Pancreas (tissue), 10 donors: ENCODE measurements at regions not wholly inside any gene's neighbourhood (a gene's known extent, or its start where the extent isn't known, plus 50 kb on each side); places are given as distances from the start of the nearest gene placed in this dataset.
A peak's percentile ranks its signal among the peaks of the same experiment; 100 is the strongest.
"Not testable (repeated sequence)": the region's sequence is repeated elsewhere in the genome, so short reads cannot be mapped to it uniquely, and the experiment has no call there.

Experiments used
- ATAC-seq, 4 donors: fragments of 200-7000 bp; cut with Tn5 transposase; one replicate each; pipeline versions ENCODE4 v1.8.0 to v1.9.1; 2020; ENCODE audit warnings: mild to moderate bottlenecking in 4 of 4, moderate library complexity in 4 of 4
- DNase-seq, 6 donors: peaks; one replicate each; pipeline ENCODE4 v3.0.0-alpha.2; 2020
- FAIRE-seq: peaks from 2 replicates; lab custom pipeline; 2012; peaks lifted over from hg19 to GRCh38; lab: Jason Lieb, UNC
- H3K27ac ChIP-seq, 4 donors: fragments of 200-600 bp; sonication (generic); 1 replicate in 3 of 4; 2 replicates in 1 of 4; pipeline versions ENCODE4 v1.5.0 to v1.8.0; 2020
- H3K27me3 ChIP-seq, 4 donors: fragments of 200-600 bp; one replicate each; pipeline ENCODE4 v1.8.0; 2021
- H3K36me3 ChIP-seq, 3 donors: fragments of 200-600 bp; sonication (generic) in 1 of 3; one replicate each; pipeline versions ENCODE4 v1.5.0 to v1.8.0; 2020 to 2021
- H3K4me1 ChIP-seq, 3 donors: fragments of 200-600 bp; one replicate each; pipeline ENCODE4 v1.8.0; 2021
- H3K4me3 ChIP-seq, 4 donors: fragments of 200-600 bp; sonication (generic) in 2 of 4; one replicate each; pipeline versions ENCODE4 v1.5.0 to v1.8.0; 2020 to 2021
- H3K9me3 ChIP-seq, 4 donors: fragments of 200-600 bp; one replicate each; pipeline ENCODE4 v1.8.0; 2021
- WGBS, 2 donors: extraction: QIAGEN DNeasy Blood & Tissue Kit; methylation state at CpG; one replicate each; pipeline ENCODE4 v1.1.7; 2013; 5-methylcytosine and 5-hydroxymethylcytosine counted together
- intact Hi-C, 3 donors: fragments of 100-400 bp; cut with DNase I; formaldehyde crosslinking; loops; one replicate each; pipeline versions ENCODE4 v1.11.1 to v1.14.2; 2022
- TF ChIP-seq, protein P1 (sequence below), 4 donors: fragments of 200-600 bp; sonication (generic) in 3 of 4; IDR thresholded peaks; one replicate each; pipeline versions ENCODE4 v1.5.0 to v1.8.0; 2021; ENCODE audit warnings: antibody characterized with exemption in 4 of 4
- donor health status: healthy with polysubstance abuse.
- donor health status: DM: no; HTN: no; CAD: no; lungs with moderate emphysema.
- donor health status: DM: no; HTN: no; CAD: no.
- donor health status: control.
- donor health status: control.
- donor health status: Bipolar disorder and iron deficiency.
- donor health status: DM: yes; HTN: yes; CAD: no.
- donor health status: DM: no; HTN: no; CAD: no.
- donor health status: DM: no; HTN: no; CAD: no.
- donor health status: DM: yes; HTN: yes; CAD: no.

DNA sequence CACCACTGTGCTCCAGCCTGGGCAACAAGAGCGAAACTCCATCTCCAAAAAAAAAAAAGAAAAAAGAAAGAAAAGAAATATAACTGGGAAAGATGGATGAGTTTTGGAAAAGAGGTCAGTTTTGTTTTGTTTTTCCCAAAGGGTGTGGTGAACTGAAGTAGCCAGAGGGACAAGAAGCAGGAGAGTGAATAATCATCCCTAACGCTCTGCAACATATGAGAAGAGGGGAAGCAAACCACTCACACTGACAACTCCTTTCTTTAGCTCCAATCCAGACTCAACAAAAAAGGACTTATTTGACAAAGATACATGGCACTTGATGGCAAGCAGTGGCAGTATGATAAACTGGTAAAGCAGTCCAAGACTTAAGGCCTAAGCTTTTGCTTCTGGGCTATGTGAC, 176.1 kb upstream of the HMHB1 start:
- TF ChIP-seq, protein P1, sequence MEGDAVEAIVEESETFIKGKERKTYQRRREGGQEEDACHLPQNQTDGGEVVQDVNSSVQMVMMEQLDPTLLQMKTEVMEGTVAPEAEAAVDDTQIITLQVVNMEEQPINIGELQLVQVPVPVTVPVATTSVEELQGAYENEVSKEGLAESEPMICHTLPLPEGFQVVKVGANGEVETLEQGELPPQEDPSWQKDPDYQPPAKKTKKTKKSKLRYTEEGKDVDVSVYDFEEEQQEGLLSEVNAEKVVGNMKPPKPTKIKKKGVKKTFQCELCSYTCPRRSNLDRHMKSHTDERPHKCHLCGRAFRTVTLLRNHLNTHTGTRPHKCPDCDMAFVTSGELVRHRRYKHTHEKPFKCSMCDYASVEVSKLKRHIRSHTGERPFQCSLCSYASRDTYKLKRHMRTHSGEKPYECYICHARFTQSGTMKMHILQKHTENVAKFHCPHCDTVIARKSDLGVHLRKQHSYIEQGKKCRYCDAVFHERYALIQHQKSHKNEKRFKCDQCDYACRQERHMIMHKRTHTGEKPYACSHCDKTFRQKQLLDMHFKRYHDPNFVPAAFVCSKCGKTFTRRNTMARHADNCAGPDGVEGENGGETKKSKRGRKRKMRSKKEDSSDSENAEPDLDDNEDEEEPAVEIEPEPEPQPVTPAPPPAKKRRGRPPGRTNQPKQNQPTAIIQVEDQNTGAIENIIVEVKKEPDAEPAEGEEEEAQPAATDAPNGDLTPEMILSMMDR (IDR thresholded peaks at IDR 0.05) = no peak
- H3K4me3 ChIP-seq = no peak overlapping the region
- peaks cover 0 to 5% (median 0%) of the 10 kb centered on the region in 3 donors for H3K4me1 ChIP-seq
- FAIRE-seq (no peak), ATAC-seq (peak in 1 of 4 donors; percentile 22), DNase-seq (no peak)
- H3K27me3 ChIP-seq = no peaks in the 10 kb centered on the region
- no peaks in the 10 kb centered on the region for H3K9me3 ChIP-seq
- no peak overlapping the region for H3K27ac ChIP-seq
- intact Hi-C loops = no loop called here
- 86 to 97% methylated on average over 2 of the region's 2 CpGs for WGBS, 2 donors
- no peaks in the 10 kb centered on the region for H3K36me3 ChIP-seq

DNA sequence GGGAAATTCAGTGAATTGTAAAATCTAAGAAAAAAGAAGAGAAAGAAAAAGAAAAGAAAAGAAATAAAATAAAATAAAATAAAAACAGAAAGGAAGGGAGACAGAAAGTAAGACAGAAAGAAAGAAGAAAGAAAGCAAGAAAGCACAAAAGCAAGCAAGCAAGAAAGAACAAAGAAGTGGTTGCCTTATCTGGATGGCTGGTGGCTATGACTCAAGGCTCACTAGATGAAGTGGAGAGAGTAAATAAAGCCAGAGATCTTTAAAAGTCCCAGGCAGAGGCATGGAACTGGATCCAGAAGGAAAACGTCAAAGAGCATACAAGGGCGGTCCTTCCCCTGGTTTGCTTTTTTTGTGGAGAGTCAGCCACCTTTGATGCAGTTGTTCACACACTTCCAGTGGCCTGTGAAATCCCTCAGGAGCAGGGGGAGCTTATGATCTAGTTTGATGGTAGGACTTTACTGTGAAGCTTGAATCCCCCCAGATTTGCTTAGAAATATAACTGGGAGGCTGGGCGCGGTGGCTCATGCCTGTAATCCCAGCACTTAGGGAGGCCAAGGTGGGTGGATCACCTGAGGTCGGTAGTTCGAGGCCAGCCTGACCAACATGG, 176.7 kb upstream of the HMHB1 start:
- H3K36me3 ChIP-seq = no peaks in the 10 kb centered on the region

DNA sequence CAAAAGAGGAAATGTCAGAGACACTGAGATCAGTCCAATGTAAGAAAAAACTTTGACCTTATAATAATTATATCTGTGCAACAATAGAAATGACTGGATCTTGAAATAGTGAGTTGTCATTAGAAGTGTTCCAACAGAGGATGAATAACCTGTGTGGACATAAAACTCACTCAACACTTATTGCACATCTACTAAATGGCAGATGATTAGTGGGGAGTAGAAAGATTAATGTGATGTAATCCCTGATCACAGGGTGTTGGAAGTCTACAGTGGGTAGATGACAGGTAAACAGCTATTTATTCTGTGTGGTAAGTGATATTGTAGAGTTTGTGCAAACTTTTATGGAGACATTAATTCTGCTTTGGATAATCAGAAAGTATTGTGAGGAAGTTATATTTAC, 177.3 kb upstream of the HMHB1 start:
- FAIRE-seq (no peak), ATAC-seq (no peak), DNase-seq (no peak)
- H3K4me3 ChIP-seq = no peak overlapping the region
- no peaks in the 10 kb centered on the region for H3K9me3 ChIP-seq
- H3K27me3 ChIP-seq = no peaks in the 10 kb centered on the region
- TF ChIP-seq, protein P1 (IDR thresholded peaks at IDR 0.05) = no peak
- H3K4me1 ChIP-seq = peaks cover 0 to 10% (median 0%) of the 10 kb centered on the region in 3 donors
- no peak overlapping the region for H3K27ac ChIP-seq
- intact Hi-C loops = no loop called here
- no peaks in the 10 kb centered on the region for H3K36me3 ChIP-seq

More for the DNA sequence above, 176.7 kb upstream of the HMHB1 start:
- no peaks in the 10 kb centered on the region for H3K9me3 ChIP-seq
- H3K4me3 ChIP-seq = no peak overlapping the region
- FAIRE-seq (no peak), ATAC-seq (peak in 3 of 4 donors; percentile 32 to 73 (median 49)), DNase-seq (no peak)
- peaks cover 0 to 6% (median 0%) of the 10 kb centered on the region in 3 donors for H3K4me1 ChIP-seq
- no peaks in the 10 kb centered on the region for H3K27me3 ChIP-seq
- 77 to 89% methylated on average over 6 of the region's 6 CpGs for WGBS, 2 donors
- intact Hi-C loops = no loop called here
- TF ChIP-seq, protein P1 (IDR thresholded peaks at IDR 0.05) = no peak
- no peak overlapping the region for H3K27ac ChIP-seq

DNA sequence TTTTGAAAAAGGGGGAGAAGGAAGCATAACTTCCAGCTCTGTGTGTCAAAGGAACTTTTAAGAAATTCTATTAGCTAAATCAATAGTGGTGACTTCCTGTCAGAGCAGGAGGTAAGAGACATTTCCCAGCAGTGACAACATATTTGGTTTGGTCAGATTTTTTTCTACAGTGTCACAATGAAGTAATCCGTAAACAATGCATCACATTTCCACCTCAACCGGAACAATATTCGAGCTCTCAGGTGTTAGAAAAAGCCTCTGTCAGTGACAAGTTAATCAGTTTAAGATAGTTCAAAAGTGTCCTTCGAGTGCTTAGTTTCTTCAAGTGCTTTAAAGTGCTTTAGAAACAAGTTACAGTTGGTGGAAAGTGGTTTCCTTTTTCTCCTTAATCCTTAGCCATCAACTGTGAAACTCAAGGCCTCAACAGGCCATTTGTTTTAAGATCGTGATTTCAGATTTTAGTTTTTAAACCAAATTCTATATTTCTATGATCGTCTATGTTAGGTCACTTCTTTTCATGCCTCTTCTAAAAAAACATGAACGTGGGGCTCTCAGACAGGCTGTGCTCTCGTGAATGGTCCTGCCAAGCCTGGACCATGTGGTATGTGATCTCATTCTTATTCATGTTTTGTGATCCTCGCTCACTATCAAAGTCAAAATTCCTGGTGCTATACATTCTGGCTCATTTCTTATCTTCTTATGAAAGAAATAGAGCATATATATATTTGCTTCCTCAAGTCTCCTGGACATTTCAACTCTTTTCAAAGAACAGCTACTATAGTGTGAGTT, 181.9 kb upstream of the HMHB1 start:
- Histone ChIP-seq H3K27me3 (no peaks in the 10 kb centered on the region), H3K4me3 (no peak overlapping the region), H3K4me1 (peaks cover 0 to 13% (median 0%) of the 10 kb centered on the region in 3 donors), H3K9me3 (no peaks in the 10 kb centered on the region), H3K36me3 (no peaks in the 10 kb centered on the region), H3K27ac (peak overlapping the region in 2 of 4 donors; percentile 3 to 44)
- FAIRE-seq (no peak), DNase-seq (no peak), ATAC-seq (peak in 3 of 4 donors; percentile 28 to 85 (median 71))
- intact Hi-C loops = no loop called here
- WGBS, 2 donors = 66 to 67% methylated on average over 9 of the region's 9 CpGs
- TF ChIP-seq, protein P1 (IDR thresholded peaks at IDR 0.05) = no peak

DNA sequence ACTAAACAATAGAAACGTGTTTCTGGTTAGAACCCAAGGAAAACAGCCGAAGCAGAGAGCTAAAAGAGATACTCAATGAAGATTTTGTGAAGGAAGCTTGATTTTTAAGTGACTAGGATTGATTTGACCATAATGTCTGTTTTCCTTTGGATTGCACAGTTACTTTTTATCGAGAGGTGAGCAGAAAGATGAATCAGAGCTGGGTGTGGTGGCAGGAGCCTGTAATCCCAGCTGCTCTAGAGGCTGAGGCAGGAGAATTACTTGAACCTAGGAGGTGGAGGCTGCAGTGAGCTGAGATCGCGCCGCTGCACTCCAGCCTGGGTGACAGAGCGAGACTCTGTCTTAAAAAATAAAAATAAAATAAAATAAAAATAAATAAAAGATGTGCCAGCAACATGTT, 186.9 kb upstream of the HMHB1 start:
- ATAC-seq, H3K9me3 ChIP-seq, H3K4me3 ChIP-seq, H3K27me3 ChIP-seq, H3K36me3 ChIP-seq, DNase-seq, H3K27ac ChIP-seq, intact Hi-C loops, H3K4me1 ChIP-seq, FAIRE-seq: not testable (repeated sequence)
- WGBS, 2 donors = 79 to 85% methylated on average over 7 of the region's 7 CpGs
